ENCODE measurements at regions not wholly inside any gene's neighbourhood (a gene's known extent, or its start where the extent isn't known, plus 50 kb on each side); places are given as distances from the start of the nearest gene placed in this dataset.

DNA sequence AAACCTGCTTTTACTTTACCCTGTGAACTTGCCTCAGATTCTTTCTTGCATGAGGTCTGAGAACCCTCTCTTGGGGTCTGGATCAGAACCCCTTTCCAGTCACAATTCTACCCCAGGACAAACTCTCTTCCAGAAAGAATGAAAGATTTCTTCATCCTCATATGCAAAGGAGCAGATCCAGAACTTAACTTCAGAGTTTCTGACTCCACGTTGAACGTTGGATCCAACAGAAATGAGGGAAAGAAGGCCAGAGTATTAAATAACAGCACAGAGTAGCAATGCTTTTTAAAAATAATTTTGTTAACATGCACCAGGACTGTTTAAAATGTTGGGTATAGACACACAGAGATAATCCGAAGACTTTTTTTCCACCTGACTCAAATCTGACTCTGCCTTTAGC is 632.9 kb upstream of the AUTS2 start:
- TF ChIP-seq, protein P1, sequence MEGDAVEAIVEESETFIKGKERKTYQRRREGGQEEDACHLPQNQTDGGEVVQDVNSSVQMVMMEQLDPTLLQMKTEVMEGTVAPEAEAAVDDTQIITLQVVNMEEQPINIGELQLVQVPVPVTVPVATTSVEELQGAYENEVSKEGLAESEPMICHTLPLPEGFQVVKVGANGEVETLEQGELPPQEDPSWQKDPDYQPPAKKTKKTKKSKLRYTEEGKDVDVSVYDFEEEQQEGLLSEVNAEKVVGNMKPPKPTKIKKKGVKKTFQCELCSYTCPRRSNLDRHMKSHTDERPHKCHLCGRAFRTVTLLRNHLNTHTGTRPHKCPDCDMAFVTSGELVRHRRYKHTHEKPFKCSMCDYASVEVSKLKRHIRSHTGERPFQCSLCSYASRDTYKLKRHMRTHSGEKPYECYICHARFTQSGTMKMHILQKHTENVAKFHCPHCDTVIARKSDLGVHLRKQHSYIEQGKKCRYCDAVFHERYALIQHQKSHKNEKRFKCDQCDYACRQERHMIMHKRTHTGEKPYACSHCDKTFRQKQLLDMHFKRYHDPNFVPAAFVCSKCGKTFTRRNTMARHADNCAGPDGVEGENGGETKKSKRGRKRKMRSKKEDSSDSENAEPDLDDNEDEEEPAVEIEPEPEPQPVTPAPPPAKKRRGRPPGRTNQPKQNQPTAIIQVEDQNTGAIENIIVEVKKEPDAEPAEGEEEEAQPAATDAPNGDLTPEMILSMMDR (conservative IDR thresholded peaks at IDR 0.05; ENCODE audit: low read length): no peak
- TF ChIP-seq EZH2phosphoT487 (IDR thresholded peaks at IDR 0.05; ENCODE audit: borderline replicate concordance): no peak
